Right lobe of liver (tissue), 4 donors: ENCODE measurements at regions not wholly inside any gene's neighbourhood (a gene's known extent, or its start where the extent isn't known, plus 50 kb on each side); places are given as distances from the start of the nearest gene placed in this dataset.

Experiments
- CTCF ChIP-seq, 4 donors: fragments of 200-600 bp in 3 of 4; fragments of 450-650 bp in 1 of 4; IDR thresholded peaks; one replicate each; pipeline versions ENCODE4 v1.5.1 to v1.8.0; 2016 to 2022; ENCODE audit warnings: antibody characterized with exemption in 4 of 4, mild to moderate bottlenecking in 2 of 4
- POLR2A ChIP-seq: fragments of 450-650 bp; IDR thresholded peaks from one replicate; pipeline ENCODE4 v1.6.1; 2017; ENCODE audit warnings: antibody characterized with exemption, mild to moderate bottlenecking
- donor health status: DM: no; HTN: no; CAD: no.
- donor health status: DM: no; HTN: no; CAD: no.
- donor health status: DM: no; HTN: yes; CAD: no.

GRCh38 chr20:19923762-19924161, 93.4 kb upstream of the NAA20 start:
- TF ChIP-seq POLR2A (no peak), CTCF (IDR thresholded peaks at IDR 0.05) (no peak)
